BE2C (cell line): ENCODE measurements at regions not wholly inside any gene's neighbourhood (a gene's known extent, or its start where the extent isn't known, plus 50 kb on each side); places are given as distances from the start of the nearest gene placed in this dataset.

Source experiments
- DNase-seq: peaks from one replicate; pipeline ENCODE4 v3.0.0-alpha.2; 2020
- H3K27me3 ChIP-seq: fragments of 250-450 bp; sonication (Bioruptor Pico); 2 replicates; pipeline ENCODE4 v1.5.1; 2020; ENCODE audit warnings: mild to moderate bottlenecking
- H3K36me3 ChIP-seq: fragments of 250-450 bp; sonication (Bioruptor Pico); 2 replicates; pipeline ENCODE4 v1.5.1; 2020; ENCODE audit warnings: mild to moderate bottlenecking
- H3K4me1 ChIP-seq: fragments of 250-450 bp; sonication (Bioruptor Pico); 2 replicates; pipeline ENCODE4 v1.5.1; 2020
- H3K4me3 ChIP-seq: 2 replicates; pipeline ENCODE4 v1.5.1; 2011; ENCODE audit warnings: low read depth, low read length
- H3K9me3 ChIP-seq: fragments of 250-450 bp; sonication (Bioruptor Pico); 2 replicates; pipeline ENCODE4 v1.5.1; 2020
- CTCF ChIP-seq: IDR thresholded peaks from 2 replicates; pipeline ENCODE4 v1.5.1; 2012; ENCODE audit warnings: mild to moderate bottlenecking, low read depth, low read length

- no peaks in the 10 kb centered on the region for H3K27me3 ChIP-seq
- no peak for DNase-seq
- no peaks in the 10 kb centered on the region for H3K36me3 ChIP-seq
- no peak for TF ChIP-seq CTCF
- peaks cover 13% of the 10 kb centered on the region for H3K4me1 ChIP-seq
- H3K4me3 ChIP-seq = peak overlapping the region; percentile 45
- H3K9me3 ChIP-seq = no peaks in the 10 kb centered on the region
These were observed 69.9 kb downstream of the CTAGE1 start for GRCh38 chr18:22347606-22348511.

DNA sequence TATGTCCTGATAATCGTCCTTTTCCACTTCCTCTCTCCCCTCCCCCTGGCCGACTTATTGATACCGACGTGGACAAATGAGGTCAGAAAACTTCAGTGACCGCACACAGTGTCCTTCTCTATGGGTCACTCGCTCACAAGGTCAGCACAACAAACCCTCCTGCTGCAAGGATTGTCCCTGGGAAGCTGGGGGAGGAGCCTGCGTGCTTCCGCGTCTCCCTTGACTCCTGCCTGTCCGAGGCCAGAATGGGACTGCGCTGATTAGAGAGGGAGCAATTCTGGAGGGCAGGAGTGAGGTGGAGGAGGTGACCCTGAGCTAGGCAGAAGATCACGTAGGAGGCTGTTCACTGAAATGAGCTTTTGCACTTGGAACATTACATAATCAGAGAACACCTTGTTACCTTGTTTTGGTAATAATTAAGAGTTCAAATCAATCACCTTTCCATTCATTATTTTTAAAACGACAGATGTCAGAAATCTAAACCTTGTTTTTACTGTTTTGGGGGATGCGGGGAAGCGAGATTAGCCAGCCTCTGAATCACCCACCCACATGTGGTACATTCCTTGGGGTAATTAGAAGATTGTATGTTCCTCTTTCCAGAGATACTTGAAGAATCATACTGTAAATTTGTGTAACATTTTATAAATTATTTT is 70.6 kb downstream of the CTAGE1 start:
- no peak for TF ChIP-seq CTCF
- Histone ChIP-seq H3K27me3 (no peaks in the 10 kb centered on the region), H3K4me3 (no peak overlapping the region), H3K4me1 (peaks cover 13% of the 10 kb centered on the region), H3K9me3 (no peaks in the 10 kb centered on the region), H3K36me3 (no peaks in the 10 kb centered on the region)
- no peak for DNase-seq

GRCh38 chr18:22346401-22346952 is 71.2 kb downstream of the CTAGE1 start:
- no peak overlapping the region for H3K4me3 ChIP-seq
- no peaks in the 10 kb centered on the region for H3K9me3 ChIP-seq
- H3K36me3 ChIP-seq = no peaks in the 10 kb centered on the region
- no peak for DNase-seq
- no peaks in the 10 kb centered on the region for H3K27me3 ChIP-seq
- TF ChIP-seq CTCF = no peak
- H3K4me1 ChIP-seq = peaks cover 15% of the 10 kb centered on the region

GRCh38 chr18:22345718-22346117 is 72.0 kb downstream of the CTAGE1 start:
- Histone ChIP-seq H3K9me3 (no peaks in the 10 kb centered on the region), H3K4me3 (no peak overlapping the region), H3K36me3 (no peaks in the 10 kb centered on the region), H3K27me3 (no peaks in the 10 kb centered on the region), H3K4me1 (peaks cover 17% of the 10 kb centered on the region)
- TF ChIP-seq CTCF = no peak
- DNase-seq = no peak

DNA sequence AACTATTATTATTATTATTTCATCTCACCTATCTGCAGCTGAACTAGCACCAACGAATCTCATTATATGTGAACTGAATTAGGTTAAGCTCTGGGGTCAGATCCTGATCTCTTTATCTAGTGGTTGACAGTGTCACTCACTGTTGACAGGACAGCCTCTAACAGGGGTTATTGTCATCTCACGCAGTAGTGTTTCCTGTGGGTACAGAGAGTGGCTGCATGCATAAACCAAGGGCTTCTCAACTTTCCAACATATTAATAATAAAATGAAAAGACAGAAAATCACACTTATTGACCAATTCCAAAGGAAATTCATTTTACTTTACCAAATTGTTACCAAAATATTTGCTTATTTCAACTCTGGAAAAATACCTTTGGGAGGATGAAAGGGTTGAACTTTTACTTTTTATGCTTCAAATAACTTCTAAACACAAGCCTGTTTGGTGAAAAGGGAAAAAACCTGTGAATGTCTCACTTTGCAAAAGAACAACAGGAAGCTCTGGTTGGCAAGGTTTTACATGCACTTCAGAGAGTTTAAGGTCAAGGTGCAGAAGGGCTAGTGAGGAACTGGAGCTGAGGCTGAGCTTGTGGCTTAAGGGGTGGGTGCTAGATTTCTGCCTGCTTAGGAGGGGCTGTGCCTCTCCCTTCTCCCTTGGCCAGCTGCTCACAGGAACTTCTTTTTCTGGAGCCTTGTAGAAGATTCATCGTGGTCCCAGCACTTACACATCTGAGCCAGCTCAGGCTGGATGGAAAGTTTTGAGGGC is 72.6 kb downstream of the CTAGE1 start:
- TF ChIP-seq CTCF = no peak
- Histone ChIP-seq H3K4me3 (no peak overlapping the region), H3K27me3 (no peaks in the 10 kb centered on the region), H3K4me1 (peaks cover 17% of the 10 kb centered on the region), H3K9me3 (no peaks in the 10 kb centered on the region), H3K36me3 (no peaks in the 10 kb centered on the region)
- no peak for DNase-seq
